Neuronal stem cell (in vitro differentiated cells): ENCODE measurements at regions not wholly inside any gene's neighbourhood (a gene's known extent, or its start where the extent isn't known, plus 50 kb on each side); places are given as distances from the start of the nearest gene placed in this dataset.
A peak's percentile ranks its signal among the peaks of the same experiment; 100 is the strongest.

Source experiments
- DNase-seq: peaks from one replicate; pipeline ENCODE4 v3.0.0-alpha.2; 2013; ENCODE audit warnings: low spot score
- H2AFZ ChIP-seq: one replicate; pipeline ENCODE4 v1.6.1; 2013; ENCODE audit warnings: mild to moderate bottlenecking, low read length, inconsistent platforms
- H2AK5ac ChIP-seq: 2 replicates; pipeline ENCODE4 v1.6.1; 2013; ENCODE audit warnings: low read depth, mild to moderate bottlenecking, inconsistent platforms, low read length, moderate library complexity, mixed read lengths
- H2BK120ac ChIP-seq: 2 replicates; pipeline ENCODE4 v1.6.1; 2013; ENCODE audit warnings: low read depth, mild to moderate bottlenecking, inconsistent platforms, low read length, moderate library complexity, mixed read lengths
- H2BK12ac ChIP-seq: one replicate; pipeline ENCODE4 v1.6.1; 2013; ENCODE audit warnings: low read length, inconsistent platforms
- H2BK15ac ChIP-seq: 2 replicates; pipeline ENCODE4 v1.6.1; 2013; ENCODE audit warnings: mild to moderate bottlenecking, low read length, inconsistent platforms, mixed read lengths
- H2BK5ac ChIP-seq: one replicate; pipeline ENCODE4 v1.6.1; 2013; ENCODE audit warnings: inconsistent platforms, mild to moderate bottlenecking, low read length, moderate library complexity
- H3K14ac ChIP-seq: one replicate; pipeline ENCODE4 v1.6.1; 2013; ENCODE audit warnings: low read length, inconsistent platforms
- H3K18ac ChIP-seq: 2 replicates; pipeline ENCODE4 v1.6.1; 2013; ENCODE audit warnings: low read length, inconsistent platforms
- H3K23ac ChIP-seq: 2 replicates; pipeline ENCODE4 v1.6.1; 2013; ENCODE audit warnings: low read depth, mild to moderate bottlenecking, mixed read lengths, low read length, inconsistent platforms; ENCODE audit not compliant: poor library complexity
- H3K27ac ChIP-seq: replicated peaks from 3 replicates; pipeline ENCODE4 v1.5.1; 2013; ENCODE audit warnings: low read length, inconsistent platforms
- H3K27me3 ChIP-seq, 3 experiments: 2 replicates each; pipeline ENCODE4 v1.6.1; 2013; ENCODE audit warnings: low read length in 3 of 3, mild to moderate bottlenecking in 2 of 3, inconsistent platforms in 1 of 3, low read depth in 1 of 3, mixed read lengths in 1 of 3, moderate library complexity in 1 of 3; ENCODE audit not compliant: control insufficient read depth in 3 of 3, insufficient read depth in 3 of 3
- H3K36me3 ChIP-seq, 2 donors: replicated peaks in 1 of 2; 2 replicates each; pipeline ENCODE4 v1.6.1; 2013; ENCODE audit warnings: low read length in 2 of 2; ENCODE audit not compliant: control insufficient read depth in 2 of 2, insufficient read depth in 2 of 2
- H3K4ac ChIP-seq: 2 replicates; pipeline ENCODE4 v1.6.1; 2013; ENCODE audit warnings: inconsistent platforms, mild to moderate bottlenecking, low read length, moderate library complexity
- H3K4me1 ChIP-seq, 2 donors: 1 replicate in 1 of 2; 2 replicates in 1 of 2; pipeline ENCODE4 v1.6.1; 2013; ENCODE audit warnings: low read length in 2 of 2, low read depth in 1 of 2; ENCODE audit not compliant: control insufficient read depth in 2 of 2, insufficient read depth in 1 of 2
- H3K4me2 ChIP-seq: one replicate; pipeline ENCODE4 v1.6.1; 2013; ENCODE audit warnings: mild to moderate bottlenecking, low read length, inconsistent platforms; ENCODE audit not compliant: insufficient read depth, poor library complexity, severe bottlenecking
- H3K4me3 ChIP-seq, 2 donors: 2 replicates each; pipeline ENCODE4 v1.5.1; 2013; ENCODE audit warnings: low read length in 2 of 2, mild to moderate bottlenecking in 2 of 2, inconsistent platforms in 1 of 2, moderate library complexity in 1 of 2
- H3K79me1 ChIP-seq: one replicate; pipeline ENCODE4 v1.6.1; 2013; ENCODE audit warnings: low read depth, mild to moderate bottlenecking, inconsistent platforms, low read length, moderate library complexity
- H3K9ac ChIP-seq: one replicate; pipeline ENCODE4 v1.6.1; 2013; ENCODE audit warnings: mild to moderate bottlenecking, low read depth, low read length, inconsistent platforms; ENCODE audit not compliant: poor library complexity
- H3K9me3 ChIP-seq, 2 donors: replicated peaks in 1 of 2; 2 replicates each; pipeline versions ENCODE3 to v1.6.1; 2013; ENCODE audit warnings: low read length in 2 of 2, mild to moderate bottlenecking in 2 of 2, inconsistent platforms in 1 of 2, low read depth in 1 of 2, mixed read lengths in 1 of 2, moderate library complexity in 1 of 2; ENCODE audit not compliant: control insufficient read depth in 2 of 2, insufficient read depth in 1 of 2
- H4K8ac ChIP-seq: one replicate; pipeline ENCODE4 v1.6.1; 2013; ENCODE audit warnings: low read depth, mild to moderate bottlenecking, inconsistent platforms, low read length, moderate library complexity
- H4K91ac ChIP-seq: one replicate; pipeline ENCODE4 v1.6.1; 2013; ENCODE audit warnings: low read length, low read depth, mild to moderate bottlenecking, inconsistent platforms; ENCODE audit not compliant: poor library complexity
- WGBS, 2 donors: extraction: QIAGEN DNeasy Blood & Tissue Kit; methylation state at CpG; one replicate each; pipeline ENCODE4 v1.1.7; 2013; ENCODE audit warnings: missing lambda C conversion rate in 2 of 2, mixed read lengths in 1 of 2; ENCODE audit not compliant: insufficient read length in 2 of 2, insufficient replicate concordance in 1 of 2; ENCODE audit errors: extremely low coverage in 2 of 2; 5-methylcytosine and 5-hydroxymethylcytosine counted together

DNA sequence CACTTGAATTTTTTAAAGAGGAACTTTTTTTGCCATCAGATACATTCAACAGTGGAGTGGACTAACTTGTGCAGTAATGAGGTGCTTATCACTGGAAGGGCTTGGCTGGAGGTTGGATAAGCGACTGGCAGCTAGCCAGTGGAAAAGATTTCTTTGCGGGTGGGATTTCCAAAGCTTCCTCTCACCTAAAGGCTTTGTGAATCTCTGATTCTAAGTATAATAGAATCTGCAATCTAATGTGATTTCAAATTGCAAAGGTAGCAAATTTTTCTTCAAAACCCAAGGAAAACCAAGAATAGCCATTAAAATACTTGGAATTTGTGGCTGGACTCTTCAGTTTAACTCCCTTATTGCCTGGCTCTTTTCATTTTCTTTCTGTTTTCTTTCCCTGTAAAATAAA is 460.4 kb upstream of the MARCKS start:
- Histone ChIP-seq H2BK15ac (no peak overlapping the region), H3K9ac (no peak overlapping the region), H2AFZ (no peak overlapping the region), H3K14ac (no peak overlapping the region), H3K18ac (no peak overlapping the region), H3K23ac (no peak overlapping the region), H3K9me3 (no peaks in the 10 kb centered on the region), H3K4me3 (no peak overlapping the region), H3K36me3 (no peaks in the 10 kb centered on the region), H3K79me1 (no peaks in the 10 kb centered on the region), H2BK12ac (no peak overlapping the region), H3K4me1 (peaks cover 2 to 8% of the 10 kb centered on the region in 2 donors), H4K8ac (no peak overlapping the region), H4K91ac (no peak overlapping the region), H3K27ac (no peak overlapping the region), H2AK5ac (no peak overlapping the region), H2BK5ac (no peak overlapping the region), H3K27me3 (no peaks in the 10 kb centered on the region), H3K4ac (no peak overlapping the region), H3K4me2 (no peak overlapping the region), H2BK120ac (no peak overlapping the region)
- no CpG with 5 or more reads among the region's 2 CpGs for WGBS, 2 donors
- DNase-seq = no peak

DNA sequence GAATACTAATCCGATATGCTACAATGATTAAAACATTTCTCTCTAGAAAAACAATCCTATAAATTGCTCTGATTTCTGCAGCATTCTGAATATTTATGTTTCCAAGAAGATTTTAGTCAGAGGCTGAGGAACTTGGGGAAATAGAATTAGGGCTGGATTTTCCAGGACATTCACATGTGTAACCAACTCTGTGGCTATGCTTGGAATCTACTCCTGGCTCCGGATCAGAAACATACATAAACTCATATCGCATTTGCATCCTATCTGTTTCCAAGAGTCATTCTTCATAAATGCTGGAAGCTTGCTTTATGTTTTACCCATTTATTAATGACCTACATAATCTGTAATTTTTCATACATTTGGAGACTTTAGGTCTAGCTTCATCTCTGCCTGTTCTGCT is 459.9 kb upstream of the MARCKS start:
- H2BK12ac ChIP-seq = no peak overlapping the region
- no CpG with 5 or more reads among the region's 3 CpGs for WGBS, 2 donors
- H2BK15ac ChIP-seq = no peak overlapping the region
- no peak overlapping the region for H3K4ac ChIP-seq
- H3K9ac ChIP-seq = no peak overlapping the region
- no peak overlapping the region for H3K23ac ChIP-seq
- H3K18ac ChIP-seq = no peak overlapping the region
- H3K79me1 ChIP-seq = no peaks in the 10 kb centered on the region
- peaks cover 2 to 7% of the 10 kb centered on the region in 2 donors for H3K4me1 ChIP-seq
- H3K9me3 ChIP-seq = no peaks in the 10 kb centered on the region
- no peak overlapping the region for H2BK120ac ChIP-seq
- H2AFZ ChIP-seq = no peak overlapping the region
- no peak overlapping the region for H3K4me3 ChIP-seq
- no peak overlapping the region for H3K14ac ChIP-seq
- H3K36me3 ChIP-seq = no peaks in the 10 kb centered on the region
- no peaks in the 10 kb centered on the region for H3K27me3 ChIP-seq
- H2AK5ac ChIP-seq = no peak overlapping the region
- H4K8ac ChIP-seq = no peak overlapping the region
- H4K91ac ChIP-seq = no peak overlapping the region
- H3K27ac ChIP-seq = no peak overlapping the region
- no peak for DNase-seq
- no peak overlapping the region for H3K4me2 ChIP-seq
- H2BK5ac ChIP-seq = no peak overlapping the region

DNA sequence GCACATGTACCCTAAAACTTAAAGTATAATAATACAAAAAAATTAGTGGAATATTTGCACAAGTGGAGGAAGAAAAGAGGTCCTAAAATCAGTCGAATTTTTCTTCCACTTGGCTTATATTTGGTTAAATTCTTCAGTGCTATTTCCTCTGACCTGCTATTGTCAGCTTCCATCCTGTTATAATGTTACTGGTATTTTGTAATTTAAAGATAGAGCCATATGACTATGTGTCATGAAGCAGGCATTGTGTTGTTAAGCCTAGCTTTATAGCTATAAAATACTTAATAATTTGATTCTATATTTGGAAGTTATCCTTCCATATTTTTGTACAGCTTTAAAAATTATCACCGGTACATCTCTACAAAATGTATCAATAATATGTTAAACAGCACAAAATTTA is 455.9 kb upstream of the MARCKS start:
- no peak overlapping the region for H3K4me2 ChIP-seq
- H4K8ac ChIP-seq = no peak overlapping the region
- H3K9ac ChIP-seq = no peak overlapping the region
- WGBS, 2 donors = no CpG with 5 or more reads among the region's 2 CpGs
- no peak overlapping the region for H3K27ac ChIP-seq
- H4K91ac ChIP-seq = no peak overlapping the region
- H3K23ac ChIP-seq = no peak overlapping the region
- peaks cover 0 to 2% of the 10 kb centered on the region in 2 donors for H3K4me1 ChIP-seq
- no peak overlapping the region for H2AK5ac ChIP-seq
- no peak overlapping the region for H3K4me3 ChIP-seq
- no peaks in the 10 kb centered on the region for H3K9me3 ChIP-seq
- no peak overlapping the region for H2BK15ac ChIP-seq
- H2AFZ ChIP-seq = no peak overlapping the region
- no peaks in the 10 kb centered on the region for H3K79me1 ChIP-seq
- no peak overlapping the region for H3K4ac ChIP-seq
- no peaks in the 10 kb centered on the region for H3K36me3 ChIP-seq
- no peak overlapping the region for H3K18ac ChIP-seq
- no peak overlapping the region for H3K14ac ChIP-seq
- H2BK120ac ChIP-seq = no peak overlapping the region
- DNase-seq = no peak
- no peaks in the 10 kb centered on the region for H3K27me3 ChIP-seq
- no peak overlapping the region for H2BK12ac ChIP-seq
- no peak overlapping the region for H2BK5ac ChIP-seq

DNA sequence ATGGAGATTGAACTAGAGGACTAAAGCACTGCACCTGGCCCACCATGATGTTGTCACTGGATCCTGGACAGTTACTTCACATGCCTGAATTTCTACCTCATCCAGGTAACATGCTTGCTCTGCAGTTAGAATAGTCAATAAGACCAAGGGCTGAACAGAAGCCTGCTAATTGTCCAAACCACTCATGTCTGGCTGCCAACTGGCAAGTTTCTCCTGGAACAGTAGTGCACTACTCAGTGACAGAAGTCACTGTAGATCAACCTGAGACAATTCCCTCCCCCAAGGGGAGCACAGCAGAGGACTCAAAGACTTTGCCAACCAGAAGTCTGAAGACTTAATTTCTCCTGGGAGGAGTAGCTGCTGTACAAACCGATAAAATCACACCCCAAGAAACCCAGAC is 454.6 kb upstream of the MARCKS start:
- Histone ChIP-seq H3K36me3 (no peaks in the 10 kb centered on the region), H3K9ac (no peak overlapping the region), H3K18ac (no peak overlapping the region), H3K9me3 (no peaks in the 10 kb centered on the region), H2BK15ac (no peak overlapping the region), H4K91ac (no peak overlapping the region), H3K27ac (no peak overlapping the region), H3K4me3 (no peak overlapping the region), H2BK12ac (no peak overlapping the region), H2BK5ac (no peak overlapping the region), H3K4ac (no peak overlapping the region), H3K14ac (no peak overlapping the region), H3K4me2 (no peak overlapping the region), H2AFZ (peak overlapping the region; percentile 47), H3K79me1 (no peaks in the 10 kb centered on the region), H2BK120ac (no peak overlapping the region), H3K4me1 (no peaks in the 10 kb centered on the region), H2AK5ac (no peak overlapping the region), H4K8ac (no peak overlapping the region), H3K23ac (no peak overlapping the region), H3K27me3 (no peaks in the 10 kb centered on the region)
- WGBS, 2 donors = no CpG with 5 or more reads among the region's 1 CpG
- DNase-seq = no peak
